ENCODE measurements at regions not wholly inside any gene's neighbourhood (a gene's known extent, or its start where the extent isn't known, plus 50 kb on each side); places are given as distances from the start of the nearest gene placed in this dataset.

DNA sequence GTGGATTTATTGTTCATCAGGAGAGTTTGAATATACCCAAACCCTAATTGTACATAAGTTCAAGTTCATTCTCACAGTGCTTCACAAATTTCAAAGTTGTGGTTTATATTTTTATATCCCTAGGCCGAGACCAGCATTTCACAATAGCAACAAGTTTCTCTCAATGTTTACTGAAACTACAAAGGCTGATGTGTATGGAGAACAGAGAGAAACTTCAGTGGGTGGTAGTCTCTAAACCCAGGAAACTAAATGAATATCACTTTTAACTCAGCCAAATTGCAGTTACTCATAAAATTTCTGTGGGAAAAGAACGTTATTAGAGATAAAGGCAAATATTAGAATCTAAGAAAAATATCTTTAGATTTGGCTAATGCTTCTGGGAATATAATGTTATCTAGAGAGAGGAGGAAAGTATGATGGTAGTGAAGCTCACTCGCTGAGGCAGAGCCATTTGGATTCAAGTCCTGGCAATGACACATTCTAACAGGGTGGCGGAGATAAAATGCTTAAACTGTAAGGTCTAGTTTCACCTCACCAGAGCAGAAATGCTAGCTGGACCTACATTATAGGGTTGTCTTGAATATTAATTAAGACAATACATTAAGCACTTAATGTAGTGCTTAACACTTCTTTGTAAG lies 514.8 kb downstream of the EPHA3 start:
- no peak overlapping the region for H3K27ac ChIP-seq (ENCODE audit: insufficient read depth, low read depth, low read length)
- H3K36me3 ChIP-seq (ENCODE audit: control insufficient read depth in 2 of 2, extremely low read depth in 1 of 2, insufficient read depth in 2 of 2, low read length in 2 of 2), result no peaks in the 10 kb centered on the region
- ChIA-PET CTCF (no interaction called here), POLR2A (no interaction called here)
- intact Hi-C loops (cut with micrococcal nuclease) (no loop called here), dilution Hi-C loops (cut with MboI; ENCODE audit: extremely low pct_ligation_motif_present, low sequenced_read_pairs) (no loop called here)
- H3K9me3 ChIP-seq (replicated peaks; ENCODE audit: control insufficient read depth, insufficient read depth, low read length), result peaks cover 4% of the 10 kb centered on the region
- no peak overlapping the region for H3K4me3 ChIP-seq (replicated peaks in 1 of 3; ENCODE audit: insufficient read depth in 1 of 3, low read depth in 1 of 3, low read length in 3 of 3)
- no peaks in the 10 kb centered on the region for H3K27me3 ChIP-seq (ENCODE audit: control insufficient read depth in 2 of 2, insufficient read depth in 2 of 2, low read length in 2 of 2)
- TF ChIP-seq MAX (IDR thresholded peaks at IDR 0.05; ENCODE audit: insufficient read depth, insufficient read length) (no peak), JUN (IDR thresholded peaks at IDR 0.05; ENCODE audit: borderline replicate concordance, insufficient read depth, insufficient read length, low read depth) (no peak), POLR2A (IDR thresholded peaks at IDR 0.05; ENCODE audit: low read depth, low read length) (no peak), GATA2 (IDR thresholded peaks at IDR 0.05; ENCODE audit: insufficient read depth, insufficient read length, low read depth, low read length) (no peak), POLR2AphosphoS5 (IDR thresholded peaks at IDR 0.05; ENCODE audit: insufficient read depth, low read depth, low read length) (no peak), EZH2 (IDR thresholded peaks at IDR 0.05; ENCODE audit: borderline replicate concordance, low read depth, low read length, severe bottlenecking) (no peak), FOS (IDR thresholded peaks at IDR 0.05; ENCODE audit: borderline replicate concordance, insufficient read depth, low read length) (no peak), MYC (IDR thresholded peaks at IDR 0.05; ENCODE audit: low read depth, low read length) (no peak)
- no peak overlapping the region for H3K9ac ChIP-seq (replicated peaks; ENCODE audit: extremely low read depth, insufficient read depth, low read length)
- no peak overlapping the region for H3K4me2 ChIP-seq (ENCODE audit: insufficient read depth, low read length)
- no peaks in the 10 kb centered on the region for H3K4me1 ChIP-seq (ENCODE audit: control insufficient read depth, extremely low read depth, insufficient read depth, low read length)
- H4K20me1 ChIP-seq (replicated peaks; ENCODE audit: control insufficient read depth, extremely low read depth, insufficient read depth, low read length), result no peaks in the 10 kb centered on the region
- H2AFZ ChIP-seq (ENCODE audit: low read depth, low read length), result no peak overlapping the region
- FAIRE-seq (no peak), DNase-seq (ENCODE audit: low read depth, low spot score) (no peak)
- BruUV-seq (replicated peaks), result no TSS peak
- H3K79me2 ChIP-seq (ENCODE audit: control insufficient read depth, insufficient read depth, low read length), result no peaks in the 10 kb centered on the region
- H3K9me1 ChIP-seq (replicated peaks; ENCODE audit: control insufficient read depth, extremely low read depth, insufficient read depth, low read length), result no peaks in the 10 kb centered on the region

- no peaks in the 10 kb centered on the region for H3K9me1 ChIP-seq (replicated peaks; ENCODE audit: control insufficient read depth, extremely low read depth, insufficient read depth, low read length)
- dilution Hi-C loops (cut with MboI; ENCODE audit: extremely low pct_ligation_motif_present, low sequenced_read_pairs), result no loop called here
- POLR2A ChIA-PET, result no interaction called here
Observed at GRCh38 chr3:89624494-89624893, 517.1 kb downstream of the EPHA3 start.

More at GRCh38 chr3:89624494-89624893, 517.1 kb downstream of the EPHA3 start:
- Histone ChIP-seq H2AFZ (ENCODE audit: low read depth, low read length) (no peak overlapping the region), H3K27ac (ENCODE audit: insufficient read depth, low read depth, low read length) (no peak overlapping the region), H3K79me2 (ENCODE audit: control insufficient read depth, insufficient read depth, low read length) (no peaks in the 10 kb centered on the region), H3K4me1 (ENCODE audit: control insufficient read depth, extremely low read depth, insufficient read depth, low read length) (no peaks in the 10 kb centered on the region), H3K9ac (replicated peaks; ENCODE audit: extremely low read depth, insufficient read depth, low read length) (no peak overlapping the region), H3K27me3 (ENCODE audit: control insufficient read depth in 2 of 2, insufficient read depth in 2 of 2, low read length in 2 of 2) (no peaks in the 10 kb centered on the region), H3K36me3 (ENCODE audit: control insufficient read depth in 2 of 2, extremely low read depth in 1 of 2, insufficient read depth in 2 of 2, low read length in 2 of 2) (no peaks in the 10 kb centered on the region), H3K9me3 (replicated peaks; ENCODE audit: control insufficient read depth, insufficient read depth, low read length) (peaks cover 3% of the 10 kb centered on the region), H3K4me2 (ENCODE audit: insufficient read depth, low read length) (no peak overlapping the region), H3K4me3 (replicated peaks in 1 of 3; ENCODE audit: insufficient read depth in 1 of 3, low read depth in 1 of 3, low read length in 3 of 3) (no peak overlapping the region), H4K20me1 (replicated peaks; ENCODE audit: control insufficient read depth, extremely low read depth, insufficient read depth, low read length) (no peaks in the 10 kb centered on the region)
- no peak for TF ChIP-seq POLR2AphosphoS5 (IDR thresholded peaks at IDR 0.05; ENCODE audit: insufficient read depth, low read depth, low read length)
- no peak for TF ChIP-seq GATA2 (IDR thresholded peaks at IDR 0.05; ENCODE audit: insufficient read depth, insufficient read length, low read depth, low read length)
- no peak for TF ChIP-seq MAX (IDR thresholded peaks at IDR 0.05; ENCODE audit: insufficient read depth, insufficient read length)
- no peak for TF ChIP-seq POLR2A (IDR thresholded peaks at IDR 0.05; ENCODE audit: low read depth, low read length)
- TF ChIP-seq CTCF (IDR thresholded peaks at IDR 0.05; ENCODE audit: extremely low read depth in 1 of 2, insufficient read depth in 1 of 2, low read depth in 1 of 2, low read length in 2 of 2), result no peak
- no peak for TF ChIP-seq FOS (IDR thresholded peaks at IDR 0.05; ENCODE audit: borderline replicate concordance, insufficient read depth, low read length)
- no peak for TF ChIP-seq JUN (IDR thresholded peaks at IDR 0.05; ENCODE audit: borderline replicate concordance, insufficient read depth, insufficient read length, low read depth)
- no peak for TF ChIP-seq EZH2 (IDR thresholded peaks at IDR 0.05; ENCODE audit: borderline replicate concordance, low read depth, low read length, severe bottlenecking)
- TF ChIP-seq MYC (IDR thresholded peaks at IDR 0.05; ENCODE audit: low read depth, low read length), result no peak
- intact Hi-C loops (cut with micrococcal nuclease), result no loop called here
- FAIRE-seq (no peak), DNase-seq (ENCODE audit: low read depth, low spot score) (no peak)
- BruUV-seq (replicated peaks), result no TSS peak
- CTCF ChIA-PET, result no interaction called here

Measured in endothelial cell of umbilical vein (primary cell).